HCT116 (cell line): ENCODE measurements at regions not wholly inside any gene's neighbourhood (a gene's known extent, or its start where the extent isn't known, plus 50 kb on each side); places are given as distances from the start of the nearest gene placed in this dataset.

ENCODE experiments used
- ATAC-seq: fragments of 200-7000 bp; cut with Tn5 transposase; 2 replicates; pipeline ENCODE4 v1.9.1; 2020; ENCODE audit warnings: mild to moderate bottlenecking, moderate library complexity
- BruUV-seq: library from RNA; stranded (reverse); fragments of 400-500 nt; replicated peaks from 2 replicates; lab custom pipeline; 2021; lab: Mats Ljungman, UMichigan
- CTCF ChIA-PET: fragments of 300-600 bp; sonication (Branson Sonifier 250); formaldehyde crosslinking; loops from one replicate; lab custom pipeline; 2021; ENCODE audit warnings: antibody characterized with exemption; lab: Charles Lee
- POLR2A ChIA-PET: fragments of 300-600, 350-600 bp; sonication (Branson Sonifier 250); formaldehyde crosslinking; loops from one replicate; lab custom pipeline; 2021; ENCODE audit warnings: antibody characterized with exemption; lab: Charles Lee
- RAD21 ChIA-PET, 2 experiments: fragments of 300-600 bp; sonication (Branson Sonifier 250); formaldehyde crosslinking; loops; one replicate each; lab custom pipeline; 2023; ENCODE audit warnings: low total read pairs in 2 of 2; ENCODE audit not compliant: uncharacterized antibody in 2 of 2, unreplicated experiment in 2 of 2, low non-redundant PET in 1 of 2; lab: Charles Lee
- DNase-seq: peaks from one replicate; pipeline ENCODE4 v3.0.0-alpha.2; 2010; ENCODE audit warnings: low read depth, low spot score
- H2AFZ ChIP-seq: fragments of 200-600 bp; shearing (Covaris generic), sonication (generic); 2 replicates; pipeline ENCODE4 v1.6.1; 2017; ENCODE audit warnings: low read depth, mixed run types, mixed read lengths, antibody characterized with exemption, low read length; ENCODE audit not compliant: poor library complexity, severe bottlenecking
- H3K27ac ChIP-seq: 2 replicates; pipeline ENCODE4 v1.5.1; 2012; ENCODE audit warnings: low read depth, low read length
- H3K27me3 ChIP-seq: fragments of 200-600 bp; sonication (generic); 2 replicates; pipeline ENCODE4 v1.6.1; 2016; ENCODE audit warnings: mixed run types, low read length, mixed read lengths; ENCODE audit not compliant: insufficient read depth
- H3K36me3 ChIP-seq, 2 experiments: fragments of 200-500 bp in 1 of 2; fragments of 200-600 bp in 1 of 2; sonication (Bioruptor generic) in 1 of 2; sonication (generic) in 1 of 2; 2 replicates each; pipeline versions ENCODE4 v1.5.1 to v1.6.1; 2014 to 2016; ENCODE audit warnings: low read length in 2 of 2, inconsistent platforms in 1 of 2, mixed read lengths in 1 of 2, mixed run types in 1 of 2; ENCODE audit not compliant: insufficient read depth in 2 of 2, control insufficient read depth in 1 of 2
- H3K4me1 ChIP-seq, 2 experiments: fragments of 200-600 bp in 1 of 2; sonication (generic) in 1 of 2; 2 replicates each; pipeline versions ENCODE4 v1.5.1 to v1.6.1; 2012 to 2017; ENCODE audit warnings: low read length in 2 of 2, inconsistent platforms in 1 of 2, mild to moderate bottlenecking in 1 of 2, mixed read lengths in 1 of 2, mixed run types in 1 of 2, moderate library complexity in 1 of 2; ENCODE audit not compliant: insufficient read depth in 2 of 2, control insufficient read depth in 1 of 2
- H3K4me2 ChIP-seq: fragments of 200-600 bp; sonication (generic); 2 replicates; pipeline ENCODE4 v1.6.1; 2017; ENCODE audit warnings: mixed run types, low read length, mixed read lengths
- H3K4me3 ChIP-seq, 2 experiments: fragments of 200-600 bp in 1 of 2; sonication (generic) in 1 of 2; replicated peaks in 1 of 2; 2 replicates each; pipeline ENCODE4 v1.5.1; 2011 to 2016; ENCODE audit warnings: low read length in 2 of 2, control low read depth in 1 of 2, low read depth in 1 of 2, mild to moderate bottlenecking in 1 of 2, mixed read lengths in 1 of 2, mixed run types in 1 of 2
- H3K79me2 ChIP-seq: fragments of 200-600 bp; sonication (generic); 2 replicates; pipeline ENCODE4 v1.6.1; 2017; ENCODE audit warnings: mild to moderate bottlenecking, mixed run types, low read length, moderate library complexity, mixed read lengths; ENCODE audit not compliant: insufficient read depth
- H3K9ac ChIP-seq: fragments of 200-600 bp; sonication (generic); 2 replicates; pipeline ENCODE4 v1.6.1; 2016; ENCODE audit warnings: low read length, mixed read lengths
- H3K9me2 ChIP-seq: fragments of 200-600 bp; sonication (generic), shearing (Covaris generic); 2 replicates; pipeline ENCODE4 v1.6.1; 2017; ENCODE audit warnings: mixed run types, mild to moderate bottlenecking, moderate library complexity; ENCODE audit not compliant: insufficient read depth
- H3K9me3 ChIP-seq, 2 experiments: fragments of 200-500 bp in 1 of 2; fragments of 200-600 bp in 1 of 2; sonication (Bioruptor generic) in 1 of 2; sonication (generic) in 1 of 2; 2 replicates each; pipeline ENCODE4 v1.6.1; 2014 to 2017; ENCODE audit warnings: low read length in 2 of 2, mixed read lengths in 2 of 2, inconsistent platforms in 1 of 2, low read depth in 1 of 2, mild to moderate bottlenecking in 1 of 2, mixed run types in 1 of 2, moderate library complexity in 1 of 2; ENCODE audit not compliant: control insufficient read depth in 1 of 2, insufficient read depth in 1 of 2
- H4K20me1 ChIP-seq: fragments of 200-600 bp; sonication (generic), shearing (Covaris generic); 2 replicates; pipeline ENCODE4 v1.6.1; 2017; ENCODE audit warnings: mixed run types, mild to moderate bottlenecking, moderate library complexity; ENCODE audit not compliant: insufficient read depth
- CBX3 ChIP-seq: IDR thresholded peaks from 2 replicates; pipeline ENCODE4 v1.6.1; 2012; ENCODE audit warnings: low read depth
- CEBPB ChIP-seq: IDR thresholded peaks from 2 replicates; pipeline ENCODE4 v1.6.1; 2012; ENCODE audit warnings: low read depth
- ELF1 ChIP-seq: IDR thresholded peaks from 2 replicates; pipeline ENCODE4 v1.6.1; 2012; ENCODE audit warnings: low read depth, borderline replicate concordance
- EZH2 ChIP-seq: fragments of 200-600 bp; sonication (generic); IDR thresholded peaks from 2 replicates; pipeline ENCODE4 v1.6.1; 2017; ENCODE audit warnings: antibody characterized with exemption, mixed run types
- POLR2AphosphoS5 ChIP-seq: IDR thresholded peaks from 2 replicates; pipeline ENCODE4 v1.6.1; 2011; ENCODE audit warnings: mild to moderate bottlenecking, low read depth, low read length, moderate library complexity
- SP1 ChIP-seq: IDR thresholded peaks from 2 replicates; pipeline ENCODE4 v1.6.1; 2012; ENCODE audit warnings: low read depth
- TCF7L2 ChIP-seq: IDR thresholded peaks from 2 replicates; pipeline ENCODE4 v1.7.0; 2011; ENCODE audit warnings: borderline replicate concordance, inconsistent platforms; ENCODE audit not compliant: insufficient read depth, insufficient read length; ENCODE audit errors: extremely low read depth
- intact Hi-C: fragments of 100-400 bp; cut with micrococcal nuclease; formaldehyde crosslinking; loops from 2 replicates; pipeline ENCODE4 v1.10.0; 2022
- TF ChIP-seq, protein P1 (sequence below): IDR thresholded peaks from 2 replicates; pipeline ENCODE4 v1.6.1; 2011; ENCODE audit warnings: mild to moderate bottlenecking, low read length, moderate library complexity; ENCODE audit not compliant: insufficient replicate concordance; ENCODE audit errors: extremely low read depth
- TF ChIP-seq, protein P2 (sequence below), 3 experiments: fragments of 200-600 bp in 1 of 3; sonication (generic) in 1 of 3; IDR thresholded peaks in 2 of 3; conservative IDR thresholded peaks in 1 of 3; 2 replicates each; pipeline ENCODE4 v1.5.1; 2012 to 2017; ENCODE audit warnings: low read depth in 2 of 3, low read length in 2 of 3, antibody characterized with exemption in 1 of 3, borderline replicate concordance in 1 of 3, control low read depth in 1 of 3, mild to moderate bottlenecking in 1 of 3, mixed read lengths in 1 of 3, mixed run types in 1 of 3, moderate library complexity in 1 of 3; ENCODE audit not compliant: insufficient read depth in 1 of 3

DNA sequence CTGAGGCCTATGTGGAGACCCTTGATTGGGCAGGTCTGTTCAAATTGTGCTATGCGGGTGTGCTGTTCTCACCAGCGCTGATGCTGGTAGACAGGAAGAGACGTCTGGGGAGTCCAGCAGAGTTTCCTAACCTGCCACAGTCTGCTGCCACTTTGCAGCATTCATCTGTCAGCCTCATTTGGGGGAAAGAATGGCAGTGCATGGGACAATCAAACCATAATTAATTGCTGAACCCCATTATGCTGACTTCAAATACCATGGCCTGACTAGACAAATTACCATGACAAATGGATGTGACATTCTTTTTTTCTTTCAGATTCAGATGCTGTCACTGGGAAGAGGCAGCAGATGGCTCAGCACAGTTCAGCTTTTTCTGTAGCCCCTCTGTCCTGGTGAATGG is 171.4 kb upstream of the SYNDIG1 start:
- ATAC-seq, result no peak
- BruUV-seq, result no TSS peak
- no peaks in the 10 kb centered on the region for H3K9me2 ChIP-seq
- RAD21 ChIA-PET, result no interaction called here
- H3K79me2 ChIP-seq, result no peaks in the 10 kb centered on the region
- H3K4me1 ChIP-seq, result no peaks in the 10 kb centered on the region
- H3K4me2 ChIP-seq, result no peak overlapping the region
- no peaks in the 10 kb centered on the region for H3K36me3 ChIP-seq
- intact Hi-C loops, result no loop called here
- H3K4me3 ChIP-seq, result no peak overlapping the region
- H3K27me3 ChIP-seq, result no peaks in the 10 kb centered on the region
- H3K9me3 ChIP-seq, result peaks cover 0 to 5% of the 10 kb centered on the region in 2 experiments; a peak in 1 of 4 replicates
- CTCF ChIA-PET, result no interaction called here
- no peak for TF ChIP-seq ELF1
- TF ChIP-seq CBX3, result no peak
- no peak for TF ChIP-seq CEBPB
- TF ChIP-seq, protein P1, sequence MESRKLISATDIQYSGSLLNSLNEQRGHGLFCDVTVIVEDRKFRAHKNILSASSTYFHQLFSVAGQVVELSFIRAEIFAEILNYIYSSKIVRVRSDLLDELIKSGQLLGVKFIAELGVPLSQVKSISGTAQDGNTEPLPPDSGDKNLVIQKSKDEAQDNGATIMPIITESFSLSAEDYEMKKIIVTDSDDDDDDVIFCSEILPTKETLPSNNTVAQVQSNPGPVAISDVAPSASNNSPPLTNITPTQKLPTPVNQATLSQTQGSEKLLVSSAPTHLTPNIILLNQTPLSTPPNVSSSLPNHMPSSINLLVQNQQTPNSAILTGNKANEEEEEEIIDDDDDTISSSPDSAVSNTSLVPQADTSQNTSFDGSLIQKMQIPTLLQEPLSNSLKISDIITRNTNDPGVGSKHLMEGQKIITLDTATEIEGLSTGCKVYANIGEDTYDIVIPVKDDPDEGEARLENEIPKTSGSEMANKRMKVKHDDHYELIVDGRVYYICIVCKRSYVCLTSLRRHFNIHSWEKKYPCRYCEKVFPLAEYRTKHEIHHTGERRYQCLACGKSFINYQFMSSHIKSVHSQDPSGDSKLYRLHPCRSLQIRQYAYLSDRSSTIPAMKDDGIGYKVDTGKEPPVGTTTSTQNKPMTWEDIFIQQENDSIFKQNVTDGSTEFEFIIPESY, result no peak
- TF ChIP-seq EZH2, result no peak
- no peak for TF ChIP-seq TCF7L2
- TF ChIP-seq POLR2AphosphoS5, result no peak
- no peak for TF ChIP-seq SP1
- TF ChIP-seq, protein P2, sequence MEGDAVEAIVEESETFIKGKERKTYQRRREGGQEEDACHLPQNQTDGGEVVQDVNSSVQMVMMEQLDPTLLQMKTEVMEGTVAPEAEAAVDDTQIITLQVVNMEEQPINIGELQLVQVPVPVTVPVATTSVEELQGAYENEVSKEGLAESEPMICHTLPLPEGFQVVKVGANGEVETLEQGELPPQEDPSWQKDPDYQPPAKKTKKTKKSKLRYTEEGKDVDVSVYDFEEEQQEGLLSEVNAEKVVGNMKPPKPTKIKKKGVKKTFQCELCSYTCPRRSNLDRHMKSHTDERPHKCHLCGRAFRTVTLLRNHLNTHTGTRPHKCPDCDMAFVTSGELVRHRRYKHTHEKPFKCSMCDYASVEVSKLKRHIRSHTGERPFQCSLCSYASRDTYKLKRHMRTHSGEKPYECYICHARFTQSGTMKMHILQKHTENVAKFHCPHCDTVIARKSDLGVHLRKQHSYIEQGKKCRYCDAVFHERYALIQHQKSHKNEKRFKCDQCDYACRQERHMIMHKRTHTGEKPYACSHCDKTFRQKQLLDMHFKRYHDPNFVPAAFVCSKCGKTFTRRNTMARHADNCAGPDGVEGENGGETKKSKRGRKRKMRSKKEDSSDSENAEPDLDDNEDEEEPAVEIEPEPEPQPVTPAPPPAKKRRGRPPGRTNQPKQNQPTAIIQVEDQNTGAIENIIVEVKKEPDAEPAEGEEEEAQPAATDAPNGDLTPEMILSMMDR (IDR thresholded peaks at IDR 0.05 in 2 of 3, conservative IDR thresholded peaks at IDR 0.05 in 1 of 3; ENCODE audit: borderline replicate concordance in 1 of 3, insufficient read depth in 1 of 3, low read depth in 2 of 3, low read length in 2 of 3), result no peak
- TF ChIP-seq, all 23 proteins: peak for 0
- POLR2A ChIA-PET, result no interaction called here
- H3K9ac ChIP-seq, result no peak overlapping the region
- no peak for DNase-seq
- H3K27ac ChIP-seq, result no peak overlapping the region
- no peak overlapping the region for H2AFZ ChIP-seq
- no peaks in the 10 kb centered on the region for H4K20me1 ChIP-seq
